Coronary artery (tissue), 2 donors: ENCODE measurements at regions not wholly inside any gene's neighbourhood (a gene's known extent, or its start where the extent isn't known, plus 50 kb on each side); places are given as distances from the start of the nearest gene placed in this dataset.

Experiments used
- DNase-seq: peaks from one replicate; pipeline ENCODE4 v3.0.0-alpha.2; 2017; ENCODE audit warnings: low spot score
- H3K27ac ChIP-seq, 2 donors: fragments of 200-600 bp; sonication (generic); one replicate each; pipeline ENCODE4 v1.5.1; 2016 to 2019
- H3K4me3 ChIP-seq: fragments of 200-600 bp; sonication (generic); 2 replicates; pipeline ENCODE4 v1.5.1; 2016; ENCODE audit warnings: mild to moderate bottlenecking, moderate library complexity
- CTCF ChIP-seq: fragments of 200-600 bp; sonication (generic); IDR thresholded peaks from one replicate; pipeline ENCODE4 v1.5.1; 2019; ENCODE audit warnings: antibody characterized with exemption

GRCh38 chr22:35138521-35138920, 72.6 kb downstream of the ISX start:
- H3K27ac ChIP-seq: no peak overlapping the region
- H3K4me3 ChIP-seq: no peak overlapping the region
- no peak for TF ChIP-seq CTCF
- no peak for DNase-seq

- no peak for TF ChIP-seq CTCF
- no peak for DNase-seq
- H3K27ac ChIP-seq: no peak overlapping the region
These were observed 75.2 kb downstream of the ISX start for GRCh38 chr22:35140879-35141745.

GRCh38 chr22:35148381-35148780, 82.4 kb downstream of the ISX start:
- no peak overlapping the region for H3K4me3 ChIP-seq
- no peak for TF ChIP-seq CTCF

More at GRCh38 chr22:35140879-35141745, 75.2 kb downstream of the ISX start:
- no peak overlapping the region for H3K4me3 ChIP-seq

GRCh38 chr22:35148866-35149548, 83.0 kb downstream of the ISX start:
- no peak overlapping the region for H3K27ac ChIP-seq
- H3K4me3 ChIP-seq: no peak overlapping the region
- no peak for TF ChIP-seq CTCF
- DNase-seq: no peak

More at GRCh38 chr22:35148381-35148780, 82.4 kb downstream of the ISX start:
- no peak overlapping the region for H3K27ac ChIP-seq
- no peak for DNase-seq

- Histone ChIP-seq H3K4me3 (no peak overlapping the region), H3K27ac (no peak overlapping the region)
- TF ChIP-seq CTCF: no peak
- no peak for DNase-seq
These were observed 84.5 kb downstream of the ISX start for GRCh38 chr22:35150183-35151107.

- no peak for TF ChIP-seq CTCF
- H3K4me3 ChIP-seq: no peak overlapping the region
- DNase-seq: no peak
- H3K27ac ChIP-seq: no peak overlapping the region
These were observed 86.4 kb downstream of the ISX start for GRCh38 chr22:35152316-35152715.
